GM19238 (cell line): ENCODE measurements at regions not wholly inside any gene's neighbourhood (a gene's known extent, or its start where the extent isn't known, plus 50 kb on each side); places are given as distances from the start of the nearest gene placed in this dataset.
"Not testable (repeated sequence)": the region's sequence is repeated elsewhere in the genome, so short reads cannot be mapped to it uniquely, and the experiment has no call there.

Experiments
- DNase-seq: peaks from one replicate; pipeline ENCODE4 v3.0.0; 2011; ENCODE audit warnings: low spot score; ENCODE audit not compliant: insufficient read length

GRCh38 chr15:69552057-69552815, 99.6 kb downstream of the RPLP1 start:
- DNase-seq: no peak

- no peak for DNase-seq
Measured at GRCh38 chr15:69553686-69554085, 101.1 kb downstream of the RPLP1 start.

- DNase-seq: no peak
Measured at GRCh38 chr15:69554279-69554961, 101.8 kb downstream of the RPLP1 start.

- no peak for DNase-seq
Measured at GRCh38 chr15:69555080-69555479, 102.5 kb downstream of the RPLP1 start.

- no peak for DNase-seq
Measured at GRCh38 chr15:69556344-69556743, 103.7 kb downstream of the RPLP1 start.

- DNase-seq: no peak
Measured at GRCh38 chr15:69557020-69557706, 104.5 kb downstream of the RPLP1 start.

GRCh38 chr15:69557707-69558409, 105.2 kb downstream of the RPLP1 start:
- DNase-seq: no peak

GRCh38 chr15:69559440-69560190, 107.0 kb downstream of the RPLP1 start:
- DNase-seq: no peak

- DNase-seq: no peak
Measured at GRCh38 chr15:69561071-69561784, 108.6 kb downstream of the RPLP1 start.

GRCh38 chr15:69562116-69562515, 109.5 kb downstream of the RPLP1 start:
- DNase-seq: no peak

- no peak for DNase-seq
Measured at GRCh38 chr15:69562564-69562963, 109.9 kb downstream of the RPLP1 start.

GRCh38 chr15:69565066-69565655, 112.5 kb downstream of the RPLP1 start:
- DNase-seq: no peak

GRCh38 chr15:69567238-69567760, 114.7 kb downstream of the RPLP1 start:
- DNase-seq: not testable (repeated sequence)

GRCh38 chr15:69568173-69569009, 115.8 kb downstream of the RPLP1 start:
- DNase-seq: no peak

- DNase-seq: no peak
Measured at GRCh38 chr15:69570454-69570853, 117.8 kb downstream of the RPLP1 start.

GRCh38 chr15:69570997-69571396, 118.4 kb downstream of the RPLP1 start:
- DNase-seq: no peak

GRCh38 chr15:69573278-69573677, 120.7 kb downstream of the RPLP1 start:
- DNase-seq: not testable (repeated sequence)

- no peak for DNase-seq
Measured at GRCh38 chr15:69573815-69574475, 121.3 kb downstream of the RPLP1 start.
